Spleen (tissue), 7 donors: ENCODE measurements at regions not wholly inside any gene's neighbourhood (a gene's known extent, or its start where the extent isn't known, plus 50 kb on each side); places are given as distances from the start of the nearest gene placed in this dataset.

Experiments
- CTCF ChIP-seq, 11 experiments: fragments of 200-600 bp in 7 of 11; fragments of 450-650 bp in 4 of 11; sonication (generic) in 4 of 11; IDR thresholded peaks in 8 of 11; conservative IDR thresholded peaks in 3 of 11; 1 replicate in 7 of 11; 2 replicates in 4 of 11; pipeline versions ENCODE4 v1.4.0 to v1.8.0; 2016 to 2021; ENCODE audit warnings: antibody characterized with exemption in 11 of 11, inconsistent platforms in 4 of 11, mild to moderate bottlenecking in 1 of 11
- POLR2AphosphoS5 ChIP-seq, 3 donors: sonication (generic); formaldehyde crosslinking; IDR thresholded peaks; one replicate each; pipeline ENCODE4 v1.5.1; 2017; ENCODE audit warnings: antibody characterized with exemption in 3 of 3
- donor health status: DM: no; HTN: no; CAD: no; lungs with moderate emphysema.
- donor health status: DM: no; HTN: no; CAD: no.
- donor health status: DM: no; HTN: no; CAD: no.

- TF ChIP-seq POLR2AphosphoS5 (IDR thresholded peaks at IDR 0.05) = no peak
- peak in 3 of 11 experiments; percentile 7 to 10 (median 8) for TF ChIP-seq CTCF (IDR thresholded peaks at IDR 0.05 in 8 of 11, conservative IDR thresholded peaks at IDR 0.05 in 3 of 11)
These were observed 189.8 kb downstream of the CSNK2A3 start for GRCh38 chr11:11163236-11163635.
